Urothelium cell line (cell line): ENCODE measurements at regions not wholly inside any gene's neighbourhood (a gene's known extent, or its start where the extent isn't known, plus 50 kb on each side); places are given as distances from the start of the nearest gene placed in this dataset.

Experiments
- DNase-seq: peaks from one replicate; pipeline ENCODE4 v3.0.0; 2011; ENCODE audit warnings: low spot score, mixed read lengths
- FAIRE-seq: peaks from 2 replicates; lab custom pipeline; 2011; peaks lifted over from hg19 to GRCh38; lab: Jason Lieb, UNC

GRCh38 chr13:39232401-39232980, 194.2 kb downstream of the NHLRC3 start:
- DNase-seq (no peak), FAIRE-seq (no peak)

DNA sequence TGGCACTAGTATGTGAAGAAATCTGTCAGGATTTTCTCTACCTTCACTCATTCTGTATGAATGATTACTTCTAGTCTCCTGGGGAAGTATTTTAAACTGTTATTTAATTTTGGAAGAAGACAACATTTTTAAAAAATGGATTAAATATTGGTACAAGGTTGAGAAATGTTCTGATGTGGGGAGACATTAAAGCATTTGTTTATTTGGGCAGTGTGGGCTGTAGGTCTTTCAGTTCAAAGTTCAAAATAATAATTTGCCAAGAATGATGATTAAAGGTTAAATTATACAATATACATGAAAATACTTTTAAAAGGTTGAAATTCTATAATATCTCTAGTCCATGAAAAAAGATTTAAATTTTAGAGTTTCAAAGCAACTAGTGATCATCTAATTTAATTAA, 194.7 kb downstream of the NHLRC3 start:
- no peak for FAIRE-seq
- DNase-seq: no peak

DNA sequence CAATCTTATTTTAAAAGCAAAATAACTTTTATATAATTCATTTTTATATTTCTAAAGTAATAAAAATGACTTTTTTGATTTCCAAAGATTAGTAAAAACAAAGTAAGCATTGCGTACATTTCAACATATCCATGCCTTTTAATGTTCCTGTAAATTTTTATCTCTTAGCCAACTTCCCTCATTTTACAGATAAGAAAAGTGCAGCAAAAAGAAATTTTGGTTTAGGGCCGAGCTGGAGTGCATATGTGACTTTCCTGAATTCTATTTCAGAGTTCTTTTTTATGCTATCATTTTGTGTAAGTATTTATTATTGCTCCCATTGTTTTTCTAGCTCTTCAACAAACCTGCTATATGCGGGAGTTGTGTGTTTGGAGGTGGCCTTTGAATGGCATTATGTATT, 195.3 kb downstream of the NHLRC3 start:
- DNase-seq (no peak), FAIRE-seq (no peak)

- no peak for DNase-seq
- FAIRE-seq: no peak
Measured at GRCh38 chr13:39244561-39245230, 206.4 kb downstream of the NHLRC3 start.

- no peak for FAIRE-seq
- DNase-seq: no peak
Measured at GRCh38 chr13:39245688-39246087, 207.4 kb downstream of the NHLRC3 start.

GRCh38 chr13:39249982-39250381, 211.7 kb downstream of the NHLRC3 start:
- DNase-seq (no peak), FAIRE-seq (no peak)

- no peak for DNase-seq
- FAIRE-seq: no peak
Measured at GRCh38 chr13:39250440-39250839, 212.2 kb downstream of the NHLRC3 start.

DNA sequence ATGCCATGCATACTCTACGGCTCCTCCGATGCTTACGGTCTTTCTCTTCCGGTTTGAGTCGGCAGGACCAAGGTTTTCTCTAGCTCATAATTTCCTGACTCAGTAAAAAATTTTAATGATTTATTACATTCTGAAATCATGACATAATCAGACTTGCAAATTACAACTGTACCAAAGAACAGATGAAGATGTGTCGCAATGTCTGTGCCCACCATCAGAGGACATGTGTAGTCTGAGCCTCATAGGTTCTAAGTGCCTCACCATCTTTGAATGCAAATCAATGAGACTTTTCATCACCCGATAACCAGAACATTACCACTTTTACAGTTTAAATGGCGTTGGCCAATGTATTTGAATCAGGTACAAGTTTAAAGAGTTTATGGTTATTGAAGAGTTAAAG, 213.1 kb downstream of the NHLRC3 start:
- FAIRE-seq: no peak
- DNase-seq: no peak

- FAIRE-seq (no peak), DNase-seq (no peak)
Measured at GRCh38 chr13:39253774-39254173, 215.5 kb downstream of the NHLRC3 start.

DNA sequence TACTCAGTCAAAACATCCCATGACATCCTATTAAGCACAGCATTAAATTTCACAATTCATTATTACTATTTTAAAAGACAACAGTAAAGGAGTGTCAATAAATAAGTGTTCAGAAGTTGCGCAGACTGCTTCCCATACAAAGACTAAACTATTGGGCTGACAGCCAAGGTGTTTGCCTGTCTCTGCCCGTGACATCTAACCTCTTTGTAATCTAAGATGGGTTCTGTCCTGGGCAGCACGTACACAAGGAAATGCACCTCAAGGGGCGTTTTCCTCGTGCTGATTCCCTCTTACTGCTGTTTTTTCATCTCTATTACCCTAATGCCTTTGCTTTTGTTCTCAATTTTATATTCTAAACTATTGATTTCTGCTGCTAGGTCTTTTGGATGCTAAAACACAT, 216.3 kb downstream of the NHLRC3 start:
- FAIRE-seq (no peak), DNase-seq (no peak)

- no peak for DNase-seq
- no peak for FAIRE-seq
Measured at GRCh38 chr13:39257642-39258041, 219.4 kb downstream of the NHLRC3 start.

DNA sequence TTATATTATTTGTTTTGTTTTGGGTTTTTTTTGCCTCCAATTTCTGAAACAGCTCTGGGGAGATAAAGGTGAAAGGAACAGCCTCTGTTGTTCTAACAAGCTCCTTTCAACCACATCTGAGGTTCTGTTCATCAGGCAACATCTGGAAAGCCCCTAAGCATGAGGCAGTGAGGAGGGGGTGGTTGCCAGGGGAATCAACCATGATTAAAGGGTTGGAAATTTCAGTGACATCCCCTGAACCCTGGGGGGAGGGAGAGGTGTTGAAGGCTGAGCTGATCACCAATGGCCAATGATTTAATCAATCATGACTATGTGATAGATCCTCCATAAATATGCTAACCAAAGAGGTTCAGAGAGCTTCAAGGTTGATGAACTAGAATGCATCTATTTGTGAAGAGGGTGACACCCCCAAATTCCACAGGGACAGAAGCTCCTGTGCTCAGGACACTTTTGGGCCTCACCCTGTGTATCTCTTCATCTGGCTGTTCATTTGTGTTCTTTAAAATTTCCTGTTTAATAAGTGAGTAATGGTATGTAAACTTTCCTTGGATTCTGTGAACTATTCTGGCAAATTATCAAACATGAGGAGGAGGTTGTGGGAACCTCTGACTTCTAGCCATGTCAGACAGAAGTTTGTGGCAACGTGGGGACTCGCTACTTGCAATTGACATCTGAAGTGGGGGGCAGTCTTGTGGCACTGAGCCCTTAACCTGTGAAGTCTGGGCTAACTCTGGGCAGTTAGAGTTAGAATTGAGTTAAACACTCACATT, 221.3 kb downstream of the NHLRC3 start:
- FAIRE-seq (no peak), DNase-seq (no peak)

DNA sequence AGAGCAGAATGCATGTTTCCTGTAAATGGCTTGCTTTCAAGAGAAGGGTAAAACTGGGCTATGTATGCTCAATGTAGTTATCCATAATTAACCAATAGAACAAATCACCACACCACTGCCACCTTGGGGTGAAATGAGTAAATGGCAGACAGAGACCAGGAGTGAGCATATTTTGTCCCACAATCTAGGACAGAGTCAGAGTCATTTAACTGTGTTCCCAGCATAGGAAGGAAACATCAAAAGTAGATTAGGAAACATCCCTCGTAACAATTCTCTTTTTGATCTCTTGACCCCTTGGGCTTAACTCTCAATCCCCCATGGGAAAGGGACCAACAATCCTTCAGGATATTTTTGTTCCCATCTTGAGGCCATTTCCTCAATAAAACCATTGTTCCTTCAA, 224.8 kb downstream of the NHLRC3 start:
- no peak for FAIRE-seq
- peak; percentile 23 for DNase-seq

GRCh38 chr13:39263531-39263930, 225.3 kb downstream of the NHLRC3 start:
- DNase-seq (no peak), FAIRE-seq (no peak)

DNA sequence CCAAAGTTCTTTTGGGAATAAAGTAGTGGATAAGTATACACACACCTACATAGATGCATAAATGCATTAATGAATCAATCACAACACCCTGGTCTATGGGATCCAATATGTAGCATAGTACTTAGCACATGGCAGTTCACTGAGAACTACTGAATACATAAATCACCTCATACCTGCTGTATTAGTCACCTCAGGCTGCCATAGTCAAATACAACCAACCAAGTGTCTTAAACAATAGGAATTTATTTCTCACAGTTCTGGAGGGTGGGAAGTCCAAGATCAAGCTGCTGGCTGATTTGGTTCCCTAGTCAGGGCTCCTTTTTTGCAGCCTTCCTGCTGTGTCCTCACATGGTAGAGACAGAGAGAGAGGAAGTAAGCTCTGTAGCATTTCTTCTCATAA, 228.2 kb downstream of the NHLRC3 start:
- DNase-seq (peak; percentile 4), FAIRE-seq (no peak)

DNA sequence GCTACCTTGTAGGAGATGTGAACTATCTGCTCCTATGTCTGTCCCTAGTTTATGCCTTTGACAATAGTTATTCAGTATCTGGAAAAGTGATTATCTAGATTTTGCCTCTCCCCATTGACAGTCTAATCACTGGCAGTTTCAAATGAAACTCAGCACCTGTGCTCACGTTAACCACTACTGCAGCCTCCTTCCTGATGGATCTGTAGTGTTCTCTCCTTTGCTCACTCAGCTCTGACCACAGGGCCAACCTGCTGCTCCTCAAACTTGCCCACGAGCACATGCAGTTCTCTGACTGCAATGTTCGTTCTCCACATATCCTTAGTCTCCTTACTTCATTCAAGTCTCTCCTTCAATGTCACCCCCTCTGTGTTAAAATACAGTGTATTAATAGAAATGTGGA, 230.1 kb downstream of the NHLRC3 start:
- FAIRE-seq: no peak
- DNase-seq: no peak

- no peak for DNase-seq
- FAIRE-seq: no peak
Measured at GRCh38 chr13:39269004-39269403, 230.7 kb downstream of the NHLRC3 start.

DNA sequence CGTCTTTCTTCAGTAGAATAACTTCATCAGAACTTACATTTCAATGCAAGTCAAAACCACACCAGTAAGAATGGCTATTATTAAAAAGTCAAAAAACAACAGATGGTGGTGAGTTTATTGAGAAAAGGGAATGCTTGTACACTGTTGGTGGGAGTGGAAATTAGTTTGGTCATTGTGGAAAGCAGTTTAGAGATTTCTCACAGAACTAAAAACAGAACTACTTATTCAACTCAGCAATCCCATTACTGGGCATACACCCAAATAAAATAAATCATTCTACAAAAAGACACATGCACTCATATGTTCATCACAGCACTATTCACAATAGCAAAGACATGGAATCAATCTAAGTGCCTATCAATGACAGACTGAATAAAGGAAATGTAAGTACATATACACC, 231.2 kb downstream of the NHLRC3 start:
- DNase-seq (no peak), FAIRE-seq (no peak)

DNA sequence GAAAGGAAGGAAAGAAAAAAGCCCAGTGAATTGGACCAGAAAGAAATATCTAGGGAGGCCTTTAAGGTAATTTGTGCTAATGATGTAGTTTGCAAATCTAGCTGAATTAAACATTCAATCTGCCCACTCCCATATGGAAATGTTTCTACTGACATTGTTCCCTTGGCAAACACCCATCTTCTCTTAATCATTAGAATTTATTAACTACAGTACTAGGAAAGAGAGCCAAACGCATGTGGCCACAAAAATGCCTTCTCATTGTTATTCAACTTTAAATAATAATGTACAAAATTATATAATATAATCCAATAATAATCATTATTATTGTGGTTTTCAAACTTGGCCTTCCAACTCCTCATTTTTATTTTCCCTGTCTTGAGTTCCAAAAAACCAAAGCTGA, 234.7 kb downstream of the NHLRC3 start:
- FAIRE-seq: no peak

DNA sequence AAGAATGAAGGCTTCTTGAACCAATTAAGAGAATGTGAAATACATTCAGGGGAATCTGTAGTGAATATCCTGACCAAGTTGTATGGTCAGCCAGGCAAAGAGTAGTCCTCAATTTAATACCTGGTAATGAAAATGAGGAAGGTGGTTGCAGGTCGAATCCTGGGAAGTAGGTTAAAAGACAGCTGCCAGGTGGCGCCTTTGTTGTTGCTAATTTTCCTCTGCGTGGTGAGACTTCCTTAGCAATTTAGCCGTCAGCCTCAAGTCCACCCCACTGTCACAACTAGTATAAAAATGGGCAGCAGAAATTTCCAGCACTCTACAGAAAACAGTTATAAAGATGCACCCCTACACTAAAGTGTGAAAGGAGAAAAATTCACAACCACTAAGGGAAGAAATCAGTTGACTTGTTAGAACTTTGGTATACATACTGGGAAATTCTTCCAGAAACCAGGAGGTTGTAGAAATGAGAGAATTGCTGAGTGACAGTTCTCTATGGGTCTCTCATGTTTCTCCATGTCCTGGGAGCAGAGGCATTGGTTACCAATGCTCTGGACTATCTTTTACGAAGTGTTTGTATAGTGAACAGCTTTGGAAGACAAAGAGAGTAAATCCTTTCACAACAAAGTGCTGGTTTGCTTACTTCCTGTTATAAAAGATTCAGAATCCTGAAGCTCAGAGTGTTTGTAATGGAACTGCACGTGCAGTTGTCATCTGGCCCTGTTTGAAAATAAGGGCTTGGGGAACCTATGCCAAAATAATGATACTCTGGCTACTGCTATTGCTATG, 235.9 kb downstream of the NHLRC3 start:
- no peak for FAIRE-seq

More for the DNA sequence above, 234.7 kb downstream of the NHLRC3 start:
- no peak for DNase-seq

GRCh38 chr13:39274739-39275325, 236.6 kb downstream of the NHLRC3 start:
- no peak for FAIRE-seq

More for the DNA sequence above, 235.9 kb downstream of the NHLRC3 start:
- DNase-seq: no peak

More at GRCh38 chr13:39274739-39275325, 236.6 kb downstream of the NHLRC3 start:
- no peak for DNase-seq
